Non-pigmented ciliary epithelial cell (primary cell): ENCODE measurements at regions not wholly inside any gene's neighbourhood (a gene's known extent, or its start where the extent isn't known, plus 50 kb on each side); places are given as distances from the start of the nearest gene placed in this dataset.
"Not testable (repeated sequence)": the region's sequence is repeated elsewhere in the genome, so short reads cannot be mapped to it uniquely, and the experiment has no call there.

ENCODE experiments used
- DNase-seq: peaks from one replicate; pipeline ENCODE4 v3.0.0-alpha.2; 2010; ENCODE audit warnings: low read depth

GRCh38 chr12:29957835-29958234 is 174.1 kb upstream of the TMTC1 start:
- no peak for DNase-seq

- DNase-seq, result no peak
Measured at GRCh38 chr12:29945904-29946303, 162.2 kb upstream of the TMTC1 start.

- DNase-seq, result no peak
Measured at GRCh38 chr12:29944269-29945000, 160.7 kb upstream of the TMTC1 start.

DNA sequence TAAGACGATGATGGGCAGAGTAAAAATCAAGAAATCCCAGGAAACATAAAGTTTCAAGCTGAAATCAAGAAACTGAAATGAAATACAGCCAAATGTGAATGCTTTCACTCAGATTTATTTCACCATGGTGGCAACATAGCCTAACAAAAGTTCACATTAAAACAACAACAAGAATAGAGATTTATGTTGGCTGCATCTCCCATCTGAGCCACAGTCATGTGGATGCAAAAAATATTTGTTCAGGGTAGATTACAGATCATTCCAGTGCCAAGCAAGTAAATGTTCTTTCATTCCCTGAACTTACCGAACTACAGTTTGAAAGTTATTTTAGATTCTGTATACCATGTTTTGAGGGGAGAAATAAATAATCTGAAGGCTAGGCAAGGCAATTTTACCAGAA is 159.9 kb upstream of the TMTC1 start:
- DNase-seq, result no peak

- DNase-seq, result no peak
Measured at GRCh38 chr12:29940811-29941210, 157.1 kb upstream of the TMTC1 start.

DNA sequence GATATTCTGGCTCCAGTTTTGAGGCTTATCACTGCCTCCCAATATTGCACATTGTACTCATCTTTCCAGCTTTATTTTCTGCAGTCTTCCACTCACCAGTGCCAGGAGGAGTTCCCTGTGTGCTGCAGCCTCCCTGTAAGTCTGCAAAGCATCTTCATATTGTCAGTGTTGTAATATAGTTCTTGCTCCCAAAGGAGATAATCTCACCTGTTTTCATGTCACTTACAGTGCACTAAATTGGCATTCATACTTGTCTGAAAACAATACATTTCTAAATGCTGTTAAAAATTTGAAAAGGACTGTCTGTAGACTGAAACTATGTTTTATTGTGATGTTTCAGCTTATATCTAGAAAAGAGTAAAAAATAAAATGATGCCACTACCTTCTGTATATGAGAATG is 146.8 kb upstream of the TMTC1 start:
- no peak for DNase-seq

DNA sequence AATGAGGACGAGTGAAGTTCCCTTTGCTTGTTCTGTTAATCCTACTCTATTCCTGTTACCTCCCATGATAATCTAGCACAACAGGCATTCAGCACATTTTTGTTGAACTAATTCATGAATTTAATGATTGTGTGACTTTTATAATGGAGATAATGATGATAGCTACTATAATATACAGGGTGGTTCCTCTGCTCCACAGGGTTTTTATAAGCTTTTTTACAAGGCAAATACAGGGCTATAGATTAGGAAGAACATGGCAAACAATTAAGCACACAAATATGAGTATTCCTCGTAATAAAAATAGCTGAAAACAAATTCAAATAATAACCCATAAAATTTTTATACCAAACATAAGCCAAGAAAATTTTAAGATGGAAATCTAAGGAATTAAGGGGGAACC is 145.6 kb upstream of the TMTC1 start:
- no peak for DNase-seq

DNA sequence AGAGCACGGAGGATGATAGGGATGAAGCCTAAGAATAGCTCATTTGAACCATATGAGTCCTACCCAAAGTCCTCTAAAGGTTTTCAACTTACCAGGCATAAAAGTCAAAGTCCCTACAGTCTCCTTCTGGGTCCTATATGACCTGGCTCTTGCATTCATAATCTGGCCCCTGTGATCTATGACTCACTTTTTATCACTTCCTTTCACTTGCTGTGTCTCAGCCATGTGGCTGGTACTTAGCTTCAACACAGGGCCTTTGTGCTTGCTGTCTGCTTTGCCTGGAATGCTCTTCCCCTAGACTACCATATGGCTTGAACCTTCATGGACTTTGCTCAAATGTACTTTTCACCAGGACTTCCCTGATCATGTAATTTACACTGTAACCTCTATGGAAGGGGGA is 137.6 kb upstream of the TMTC1 start:
- DNase-seq, result peak; percentile 35

DNA sequence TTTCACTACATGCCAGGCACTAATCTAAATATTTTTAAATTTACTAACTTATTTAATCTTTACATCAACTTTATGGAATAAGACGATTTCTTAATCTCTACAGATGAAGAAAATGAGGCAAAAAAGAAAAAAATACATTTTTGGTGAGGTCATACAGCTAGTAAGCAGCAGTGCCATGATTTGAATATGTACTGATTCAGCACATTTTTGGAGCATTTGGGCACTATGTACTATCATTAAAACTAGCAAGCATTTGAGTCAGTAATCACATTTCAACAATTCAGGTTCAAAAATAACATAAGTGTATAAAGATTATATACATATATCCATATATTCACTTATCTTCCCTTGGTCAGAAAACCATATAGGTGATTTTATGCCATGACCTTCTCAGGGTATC is 124.4 kb upstream of the TMTC1 start:
- DNase-seq, result no peak

GRCh38 chr12:29907461-29907860 is 123.7 kb upstream of the TMTC1 start:
- no peak for DNase-seq

GRCh38 chr12:29902043-29902442 is 118.3 kb upstream of the TMTC1 start:
- no peak for DNase-seq

- no peak for DNase-seq
Measured at GRCh38 chr12:29901585-29901984, 117.8 kb upstream of the TMTC1 start.

DNA sequence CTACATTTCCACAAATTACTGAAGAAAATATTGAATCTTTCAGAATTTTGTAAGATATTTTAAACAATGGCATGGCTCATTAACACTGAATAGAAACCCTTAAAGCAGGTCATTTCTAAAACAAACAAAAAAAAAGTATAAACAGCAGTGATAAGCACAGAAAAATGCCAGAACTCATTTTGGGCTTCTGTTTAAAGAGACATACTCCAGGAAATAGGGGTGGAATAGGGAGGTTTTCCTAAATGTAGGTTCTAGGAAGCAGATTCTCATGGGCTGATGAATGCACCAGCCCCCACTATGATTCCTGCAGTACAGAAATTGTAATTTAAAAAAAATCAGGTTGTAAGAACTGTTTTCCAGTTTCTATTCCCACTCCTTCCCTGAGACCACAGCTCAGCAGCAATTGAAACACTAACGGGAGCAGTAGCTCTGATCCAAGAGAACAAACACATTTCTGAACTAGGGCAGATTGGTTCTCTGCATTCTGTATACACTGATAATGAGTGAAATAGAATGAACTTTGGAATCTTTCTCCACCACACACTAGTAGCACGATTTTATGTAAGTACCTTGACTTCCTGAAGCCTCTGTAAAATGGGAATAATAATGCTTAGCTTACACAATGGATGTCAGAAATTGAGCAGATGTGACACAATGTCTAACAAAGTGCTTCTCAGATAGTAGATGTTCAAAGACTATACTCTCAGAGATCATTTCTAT is 115.6 kb upstream of the TMTC1 start:
- no peak for DNase-seq

DNA sequence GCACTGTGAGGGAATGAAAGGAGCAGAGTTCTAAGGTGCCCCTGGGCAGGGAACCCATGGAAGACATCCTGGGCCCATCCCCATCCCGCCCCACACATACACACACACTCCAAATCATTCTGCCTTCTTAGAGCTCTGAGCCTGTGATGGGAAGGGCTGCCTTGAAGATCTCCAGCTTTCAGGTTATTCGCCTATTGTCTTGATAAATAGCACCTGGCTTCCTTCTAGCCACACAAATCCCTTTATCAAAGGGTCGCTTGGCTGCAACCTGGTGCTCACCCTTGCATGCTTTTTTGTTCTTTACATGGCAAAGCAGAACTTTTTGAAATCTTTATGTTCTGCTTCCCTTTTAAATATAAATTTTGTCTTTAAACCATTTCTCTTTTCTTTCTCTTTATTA is 112.2 kb upstream of the TMTC1 start:
- no peak for DNase-seq

GRCh38 chr12:29893002-29893401 is 109.3 kb upstream of the TMTC1 start:
- no peak for DNase-seq

GRCh38 chr12:29891792-29892191 is 108.0 kb upstream of the TMTC1 start:
- no peak for DNase-seq

DNA sequence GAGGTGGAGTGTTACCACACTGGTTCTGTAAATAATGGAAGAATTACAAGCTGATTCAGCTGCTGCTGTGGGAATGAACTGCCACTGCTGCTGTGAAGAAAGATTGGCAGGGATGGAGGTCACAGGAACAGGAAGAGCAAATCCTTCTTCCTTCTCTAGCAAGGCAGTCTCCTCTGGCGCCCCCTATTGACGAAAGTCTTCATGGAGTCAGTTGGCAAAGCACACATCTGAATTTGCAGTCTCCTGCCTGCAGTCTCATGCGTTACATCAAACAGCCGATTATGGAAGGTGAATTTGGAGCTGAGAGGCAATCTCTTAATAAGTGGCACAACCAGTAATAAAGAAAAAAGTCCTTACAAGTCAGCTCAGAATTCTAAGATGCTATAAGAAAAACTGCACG is 106.0 kb upstream of the TMTC1 start:
- DNase-seq, result peak; percentile 11

DNA sequence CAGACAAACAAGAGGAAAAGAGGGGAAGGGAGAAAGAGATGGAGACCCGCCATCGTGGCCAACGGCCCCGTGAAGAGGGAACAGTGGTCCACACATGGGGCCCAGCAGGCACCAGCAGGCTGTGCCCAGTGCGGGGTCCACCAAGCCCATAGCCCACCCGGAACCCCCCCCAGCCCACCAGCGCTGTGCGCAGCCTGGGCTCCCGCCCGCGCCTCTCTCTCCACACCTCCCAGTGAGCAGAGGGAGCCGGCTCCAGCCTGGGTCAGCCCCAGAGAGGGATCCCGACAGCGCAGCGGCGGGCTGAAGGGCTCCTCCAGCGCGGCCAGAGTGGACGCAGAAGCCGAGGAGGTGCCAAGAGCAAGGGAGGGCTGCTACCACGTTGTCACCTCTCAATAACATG is 105.0 kb upstream of the TMTC1 start:
- DNase-seq, result no peak

- not testable (repeated sequence) for DNase-seq
Measured at GRCh38 chr12:29884957-29885356, 101.2 kb upstream of the TMTC1 start.

GRCh38 chr12:29883941-29884554 is 100.3 kb upstream of the TMTC1 start:
- DNase-seq, result no peak

DNA sequence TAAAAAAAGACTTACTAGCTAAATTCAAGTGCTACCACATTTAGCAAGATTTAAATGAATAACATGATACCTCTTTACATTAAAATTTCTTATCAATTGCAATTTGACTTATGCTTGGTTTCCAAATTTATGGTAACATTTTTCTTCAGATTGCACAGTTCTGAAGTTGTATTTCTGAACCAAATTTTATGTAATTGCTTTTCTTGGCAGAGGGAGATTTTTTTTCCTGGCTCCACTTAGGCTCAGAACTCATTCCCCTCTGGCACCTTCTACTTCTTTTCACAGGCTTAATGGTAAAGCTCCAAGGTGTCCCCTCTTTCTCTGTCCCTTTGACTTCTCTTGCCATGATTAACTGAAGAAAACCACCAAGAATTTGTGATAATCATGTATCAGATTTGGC is 99.8 kb upstream of the TMTC1 start:
- DNase-seq, result no peak

DNA sequence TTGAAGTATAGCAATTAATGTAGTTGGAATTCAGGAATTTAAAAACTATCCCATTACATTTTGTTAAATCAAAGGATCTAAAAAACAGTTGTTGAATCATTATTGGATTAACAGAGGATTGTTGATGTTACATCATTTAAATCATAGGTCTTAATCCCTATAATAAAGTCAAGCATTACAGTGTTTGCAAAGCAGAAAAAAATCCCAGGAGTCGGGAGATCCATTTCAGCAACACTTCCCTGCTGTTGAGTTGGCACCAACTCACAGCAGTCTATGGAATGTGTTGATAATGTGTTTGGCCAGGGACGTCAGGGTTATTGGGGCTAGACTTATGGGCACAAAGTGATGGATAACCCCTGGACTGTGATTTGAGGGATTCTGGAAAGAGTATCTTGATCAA is 99.1 kb upstream of the TMTC1 start:
- DNase-seq, result no peak

DNA sequence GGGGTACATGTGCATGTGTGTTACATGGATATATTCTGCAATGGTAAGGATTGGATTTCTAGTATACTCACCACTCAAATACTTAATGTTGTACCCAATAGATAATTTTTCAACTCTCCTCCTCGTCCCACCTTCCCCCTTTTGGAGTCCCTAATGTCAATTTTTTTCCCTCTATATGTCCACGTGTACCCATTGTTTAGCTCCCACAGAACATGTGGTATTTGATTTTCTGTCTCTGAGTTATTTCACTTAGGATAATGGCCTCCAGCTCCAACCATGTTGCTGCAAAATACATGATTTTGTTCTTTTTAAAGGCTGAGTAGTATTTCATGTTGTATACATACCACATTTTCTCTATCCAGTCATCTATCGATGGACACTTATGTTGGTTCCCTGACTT is 97.2 kb upstream of the TMTC1 start:
- DNase-seq, result no peak
